Right ventricle myocardium superior (tissue), 1 donor: ENCODE measurements at regions not wholly inside any gene's neighbourhood (a gene's known extent, or its start where the extent isn't known, plus 50 kb on each side); places are given as distances from the start of the nearest gene placed in this dataset.
A peak's percentile ranks its signal among the peaks of the same experiment; 100 is the strongest.

Source experiments
- ATAC-seq: fragments of 200-7000 bp; cut with Tn5 transposase; one replicate; pipeline ENCODE4 v1.9.1; 2020; ENCODE audit warnings: mild to moderate bottlenecking; ENCODE audit not compliant: poor library complexity
- DNase-seq: peaks from one replicate; pipeline ENCODE4 v3.0.0-alpha.2; 2020
- intact Hi-C: fragments of 100-400 bp; cut with DNase I; formaldehyde crosslinking; loops from one replicate; pipeline ENCODE4 v1.11.2; 2022
- donor health status: DM: no; HTN: yes; CAD: no; lungs with severe emphysema.

DNA sequence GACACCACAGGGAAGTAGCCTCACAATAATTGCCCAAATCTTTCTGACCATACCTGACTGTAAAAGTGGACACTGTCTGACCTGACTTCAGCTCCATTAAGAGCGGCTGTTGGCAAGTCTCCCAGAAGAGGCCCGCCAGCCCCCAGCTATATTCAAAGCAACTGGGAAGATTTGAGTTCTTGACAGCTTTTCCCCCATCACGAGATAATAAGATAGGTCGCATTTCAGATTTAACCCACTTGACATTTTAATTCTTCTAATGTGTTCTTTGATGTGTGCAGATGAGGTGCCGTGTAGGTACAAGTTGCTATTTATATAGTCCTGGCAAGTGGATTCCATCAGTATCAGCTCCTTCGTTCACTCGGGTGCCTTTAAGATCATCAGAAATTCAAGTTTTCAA is 345.7 kb downstream of the DRD1 start:
- DNase-seq (no peak), ATAC-seq (no peak)
- intact Hi-C loops = no loop called here

DNA sequence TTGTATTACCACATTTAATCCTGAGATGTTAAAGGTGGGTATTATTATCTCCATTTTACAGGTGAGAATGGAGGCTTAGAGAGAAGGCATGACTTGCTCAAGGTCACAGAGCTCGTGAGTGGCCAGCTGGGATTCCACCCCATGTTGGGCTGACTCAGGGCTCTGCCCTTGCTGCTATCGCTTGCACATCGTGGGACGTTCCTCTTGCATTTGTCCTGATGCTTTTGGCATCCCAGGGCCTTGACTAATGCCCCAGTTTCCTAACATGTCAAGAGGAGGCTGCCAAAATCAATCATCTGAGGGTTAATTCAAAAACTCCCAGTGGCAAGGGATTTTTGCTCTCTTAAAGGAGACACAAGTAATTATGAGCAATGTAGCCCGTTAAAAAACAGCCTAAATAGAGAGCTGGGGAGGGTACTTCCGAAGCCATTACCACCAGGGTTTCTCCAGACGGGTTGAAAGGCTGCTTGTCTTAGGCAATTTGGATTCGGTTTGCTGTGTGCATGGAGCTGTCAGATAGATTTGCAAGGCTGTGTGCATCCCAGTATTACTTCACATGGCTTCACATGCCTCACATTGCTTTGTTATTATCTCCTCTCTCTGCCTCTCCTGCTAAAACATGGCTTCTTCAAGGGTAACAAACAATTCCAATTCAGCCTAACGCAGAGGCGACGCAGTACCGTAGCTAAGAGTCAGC is 347.4 kb downstream of the DRD1 start:
- intact Hi-C loops = no loop called here
- no peak for ATAC-seq
- DNase-seq = no peak

DNA sequence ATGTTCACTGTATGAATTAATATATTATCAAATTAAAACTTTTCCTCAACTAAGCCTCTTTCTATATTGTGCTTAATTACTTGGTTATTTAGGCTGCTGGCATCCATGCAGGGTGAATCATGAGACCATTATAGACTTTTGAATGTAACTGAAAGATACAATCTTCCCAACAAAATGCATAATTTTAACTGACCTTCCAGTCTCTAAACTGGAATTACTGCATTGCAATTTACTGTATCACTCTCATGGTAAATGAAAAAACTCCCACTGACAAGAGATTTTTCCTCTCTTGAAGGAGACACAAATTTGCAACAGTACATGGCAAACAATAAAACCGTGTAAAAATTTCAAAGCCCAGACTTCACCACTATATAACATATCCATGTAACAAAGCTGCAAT is 349.5 kb downstream of the DRD1 start:
- DNase-seq (no peak), ATAC-seq (no peak)
- intact Hi-C loops = no loop called here

DNA sequence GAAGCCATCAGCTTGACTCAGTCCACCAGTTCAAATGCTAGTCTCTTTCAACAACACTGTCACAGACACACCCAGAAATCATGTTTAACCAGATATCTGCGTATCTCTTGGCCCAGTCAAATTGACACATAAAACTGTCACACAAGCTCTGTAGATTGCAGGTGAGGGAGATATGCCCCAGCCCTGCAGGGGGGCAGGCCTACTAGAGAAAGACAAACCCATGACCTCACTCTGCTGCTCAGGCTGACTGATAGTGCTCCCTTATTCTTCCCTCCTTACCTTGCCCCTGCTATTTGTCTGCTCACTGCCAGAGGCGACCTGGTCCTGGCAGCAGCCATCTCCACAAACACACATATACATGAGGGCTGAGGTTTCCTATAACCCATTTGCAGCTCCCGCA is 351.3 kb downstream of the DRD1 start:
- no peak for ATAC-seq
- no peak for DNase-seq
- intact Hi-C loops = no loop called here

DNA sequence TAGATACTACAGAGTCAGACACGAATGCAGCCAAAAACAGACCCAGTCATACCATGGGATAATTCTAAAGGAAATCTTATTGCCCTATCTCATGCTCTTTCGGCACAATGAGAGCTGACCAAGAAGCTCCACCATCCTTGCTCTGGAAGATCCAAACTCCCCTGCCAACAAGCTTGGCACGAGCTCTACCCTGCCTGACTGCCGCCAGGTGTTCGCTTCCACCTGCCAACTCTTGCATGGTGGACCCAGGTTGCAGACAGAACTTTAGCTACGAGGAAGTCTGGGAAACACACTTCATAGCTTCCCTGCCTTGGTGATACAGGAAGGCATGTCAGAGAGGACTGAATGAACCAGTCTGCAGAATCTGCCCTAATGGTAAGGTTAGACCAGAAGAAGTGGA is 355.0 kb downstream of the DRD1 start:
- intact Hi-C loops = no loop called here
- DNase-seq (no peak), ATAC-seq (no peak)

DNA sequence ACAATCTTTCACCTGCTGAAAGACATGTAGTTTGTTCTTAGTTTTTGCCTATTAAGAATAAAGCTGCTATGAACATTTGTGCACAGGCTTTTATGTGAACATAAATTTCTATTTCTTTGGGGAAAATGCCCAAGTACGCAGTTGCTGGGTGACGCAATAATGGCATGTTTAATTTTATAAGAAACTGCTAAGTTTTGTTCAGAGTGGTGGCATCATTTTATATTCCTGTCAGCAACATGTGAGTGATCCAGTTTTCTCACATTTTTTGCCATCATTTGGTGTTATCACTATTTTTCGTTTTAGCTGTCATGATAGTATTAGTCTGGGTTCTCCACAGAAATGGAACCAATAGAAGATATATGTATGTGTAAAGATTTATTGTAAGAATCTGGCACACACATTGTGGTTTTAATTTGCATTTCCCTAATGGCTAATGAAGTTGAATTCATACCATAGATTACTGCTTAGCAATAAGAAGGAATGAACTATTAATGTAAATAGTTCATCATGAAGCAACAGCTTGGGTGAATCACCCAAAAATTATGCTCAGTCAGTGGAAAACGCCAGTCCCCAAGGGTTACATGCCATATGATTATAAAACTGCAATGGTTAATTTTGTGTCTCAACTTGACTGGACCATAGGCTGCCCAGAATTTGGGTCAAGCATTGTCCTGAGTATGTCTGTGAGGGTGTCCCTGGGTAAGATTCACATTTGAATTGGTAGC is 358.6 kb downstream of the MSX2 start:
- intact Hi-C loops = no loop called here
- no peak for DNase-seq
- ATAC-seq = no peak

DNA sequence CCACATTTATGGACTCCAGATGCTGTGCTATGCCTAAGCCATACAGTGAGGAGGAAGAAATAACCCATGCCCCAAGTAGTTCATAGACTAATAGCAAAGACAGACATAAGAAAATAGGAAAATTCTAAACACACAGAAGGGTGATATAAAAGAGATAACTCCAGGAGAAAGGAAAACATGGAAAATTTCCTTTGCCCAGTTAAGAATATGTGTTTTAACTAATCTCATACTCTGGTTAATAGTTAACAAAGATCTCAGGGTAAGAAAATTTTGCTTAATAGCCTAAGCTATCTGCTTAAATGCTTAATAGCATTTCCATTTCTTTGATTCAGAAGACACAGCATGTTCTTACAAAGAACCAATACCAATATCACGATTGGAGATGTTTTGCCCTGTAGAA is 358.0 kb downstream of the MSX2 start:
- intact Hi-C loops = no loop called here
- no peak for DNase-seq
- no peak for ATAC-seq

DNA sequence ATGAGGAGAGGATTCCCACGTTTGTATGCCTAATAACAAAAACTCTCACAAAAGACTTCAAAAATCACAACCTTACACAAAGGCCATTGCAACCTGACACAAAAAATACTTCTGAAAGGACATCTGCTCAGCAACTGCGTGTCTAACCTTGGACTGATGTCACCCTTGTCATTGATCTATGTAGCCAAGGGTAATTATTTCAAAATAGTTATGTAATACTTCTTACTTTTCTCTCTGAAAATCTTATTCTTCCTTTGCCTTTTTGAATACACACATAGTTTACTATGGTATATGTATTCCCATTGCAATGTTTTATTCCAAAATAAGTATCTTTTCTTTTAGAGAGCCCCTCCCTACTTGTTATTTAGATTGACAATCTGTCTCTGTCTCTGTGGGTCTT is 355.3 kb downstream of the MSX2 start:
- intact Hi-C loops = no loop called here
- ATAC-seq (no peak), DNase-seq (no peak)

DNA sequence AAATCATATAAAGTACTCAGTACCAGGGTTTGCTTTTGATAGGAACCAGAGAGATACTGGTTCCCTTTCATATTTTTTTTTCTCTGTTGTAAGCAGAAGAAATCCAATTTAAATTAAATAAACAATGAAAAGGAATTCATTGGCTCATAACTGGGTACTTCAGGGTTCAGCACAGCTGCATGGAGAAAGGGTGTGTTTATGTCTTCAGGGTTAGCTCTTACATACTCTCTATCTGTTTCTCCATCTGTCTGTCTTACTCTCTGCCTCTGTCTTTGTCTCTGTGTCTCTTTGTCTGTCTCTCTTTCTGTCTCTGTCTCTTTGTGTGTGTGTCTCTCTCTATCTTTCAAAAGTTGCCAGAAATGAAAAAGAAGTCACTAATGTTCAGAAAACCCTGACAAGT is 345.9 kb downstream of the MSX2 start:
- ATAC-seq (no peak), DNase-seq (no peak)
- intact Hi-C loops = no loop called here

DNA sequence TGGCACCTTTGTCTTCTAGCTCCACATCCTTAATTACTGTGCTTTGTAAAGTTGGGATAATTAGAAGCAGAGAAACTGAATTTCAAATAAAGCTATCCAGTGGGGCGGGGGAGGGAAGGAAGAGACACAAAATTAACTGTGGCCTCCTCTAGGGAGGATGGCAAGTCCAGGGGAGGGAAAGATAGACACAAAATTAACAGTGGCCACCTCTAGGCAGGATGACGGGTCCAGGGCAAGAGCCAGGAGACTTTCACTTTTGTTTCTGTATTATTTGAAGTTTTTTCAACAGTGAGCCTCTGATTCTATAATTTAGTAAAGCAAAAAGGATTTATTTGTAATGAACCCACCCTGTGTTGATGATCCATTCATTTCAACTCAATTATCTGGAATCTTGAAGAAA is 335.9 kb downstream of the MSX2 start:
- ATAC-seq (no peak), DNase-seq (no peak)
- intact Hi-C loops = no loop called here

DNA sequence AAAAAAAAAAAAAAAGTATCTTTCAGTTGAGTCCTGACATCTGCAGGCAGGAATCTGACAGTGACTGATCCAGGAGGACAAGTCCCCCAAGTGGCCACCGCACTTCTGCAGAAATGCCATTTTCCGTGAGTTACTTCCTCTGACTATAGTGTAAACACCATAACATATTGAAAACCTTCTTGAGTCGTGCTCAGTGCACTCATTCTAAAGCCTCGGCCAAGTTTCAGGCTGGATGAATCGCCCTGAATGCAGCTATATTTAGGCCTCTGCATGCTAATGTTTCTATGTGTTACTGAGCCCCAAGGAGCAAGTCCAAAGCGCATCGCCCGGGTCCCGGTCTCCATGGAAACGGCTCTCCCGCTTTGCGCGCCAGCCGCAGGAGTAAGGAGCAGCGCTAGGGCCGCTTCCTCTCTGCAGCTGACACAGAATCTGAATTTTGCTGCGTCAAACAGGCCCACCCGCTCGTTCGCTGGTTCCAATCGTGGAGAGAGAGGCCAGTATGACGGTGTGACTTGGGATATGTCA is 335.4 kb downstream of the MSX2 start:
- intact Hi-C loops = no loop called here
- peak; percentile 59 for DNase-seq
- ATAC-seq = peak; percentile 72

DNA sequence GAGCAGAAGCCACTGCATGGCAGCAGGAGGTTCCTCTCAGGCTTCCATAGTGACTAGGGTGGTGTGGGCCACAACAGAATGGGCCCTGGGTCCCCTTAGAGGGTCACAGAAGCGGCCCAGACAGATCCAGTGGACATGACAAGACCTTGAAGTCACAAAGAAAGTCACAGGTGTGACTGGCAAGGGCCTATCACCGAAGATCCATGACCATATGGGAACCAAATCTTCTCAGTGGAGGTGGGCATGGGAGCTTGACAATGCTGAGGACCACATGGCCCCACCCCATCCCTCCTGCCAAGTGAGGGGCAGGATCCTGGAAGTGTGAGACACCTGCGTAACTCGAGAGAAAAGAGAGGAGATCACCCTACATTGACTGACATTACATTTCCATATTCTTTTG is 332.4 kb downstream of the MSX2 start:
- no peak for ATAC-seq
- intact Hi-C loops = no loop called here
- DNase-seq = no peak

DNA sequence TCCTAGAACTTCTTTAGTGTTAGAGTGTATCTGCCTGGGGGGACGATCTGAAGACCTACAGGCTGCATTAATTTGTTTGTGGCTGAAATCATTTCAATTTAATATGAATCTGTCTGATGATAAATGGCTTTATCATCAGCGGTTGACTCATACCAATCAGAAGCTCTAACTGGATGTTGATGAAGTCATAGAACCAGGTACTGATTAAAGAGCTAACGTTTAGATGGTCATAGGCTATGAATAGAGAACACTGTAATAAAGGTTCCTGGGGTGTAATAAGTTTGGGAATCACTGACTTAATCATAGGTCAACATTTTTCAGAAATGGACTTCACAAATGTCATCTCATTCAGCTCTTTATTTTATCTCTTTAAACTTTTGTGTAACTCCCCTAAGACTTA is 329.9 kb downstream of the MSX2 start:
- intact Hi-C loops = no loop called here
- DNase-seq (no peak), ATAC-seq (no peak)

DNA sequence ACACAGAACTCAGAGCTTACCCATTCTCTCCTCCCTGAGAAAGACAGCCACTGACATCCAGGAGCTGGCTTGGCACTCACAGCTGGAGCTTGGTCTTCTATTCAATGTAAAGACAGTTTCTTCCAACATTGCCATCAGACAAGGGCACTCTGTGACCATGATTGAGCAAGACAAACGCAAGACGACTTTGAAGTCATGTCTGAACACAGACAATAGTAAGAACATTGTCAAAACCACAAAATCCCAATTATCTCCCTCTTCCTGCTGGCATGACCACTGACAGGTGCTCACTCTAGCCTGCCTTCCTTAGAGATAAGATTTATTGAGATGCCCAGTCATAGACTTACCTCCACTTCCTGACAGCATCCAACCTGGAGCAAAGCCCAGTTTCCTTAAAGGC is 328.0 kb downstream of the MSX2 start:
- DNase-seq (no peak), ATAC-seq (no peak)
- intact Hi-C loops = no loop called here

DNA sequence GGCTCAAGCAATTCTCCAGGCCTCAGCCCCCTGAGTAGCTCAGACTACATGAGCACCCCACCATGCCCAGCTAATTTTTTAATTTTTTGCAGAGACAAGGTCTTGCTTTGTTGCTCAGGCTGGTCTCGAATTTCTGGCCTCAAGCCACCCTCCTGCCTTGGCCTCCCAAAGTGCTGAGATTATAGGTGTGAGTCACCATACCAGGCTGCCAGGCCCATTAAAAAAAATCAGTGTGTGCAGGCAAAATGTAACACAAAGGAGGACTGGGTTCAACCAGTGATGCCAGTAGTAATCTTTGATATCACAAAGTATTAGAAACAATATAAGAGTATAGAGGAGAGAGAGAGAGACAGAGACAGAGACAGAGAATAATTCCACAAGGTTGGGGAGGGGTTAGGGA is 322.7 kb downstream of the MSX2 start:
- intact Hi-C loops = no loop called here
- ATAC-seq = no peak
- no peak for DNase-seq

DNA sequence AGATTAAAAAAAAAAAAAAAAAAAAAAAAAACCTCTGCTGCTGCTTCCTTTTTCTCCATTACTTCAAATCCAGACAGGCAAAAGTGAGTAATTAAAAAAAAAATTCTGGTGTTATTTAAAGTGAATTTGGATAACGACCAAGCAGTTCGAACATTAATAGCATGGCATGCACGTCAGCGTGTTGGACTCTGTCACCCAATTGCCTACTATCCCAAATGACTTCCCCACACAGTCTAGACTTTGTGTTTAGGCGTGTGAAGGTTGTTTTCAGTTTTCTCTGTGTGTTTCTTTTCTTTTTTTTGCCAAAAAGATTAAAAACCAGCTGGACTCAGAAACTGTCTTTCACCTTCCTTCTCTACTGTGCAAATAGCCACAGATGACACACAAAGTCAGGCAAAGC is 321.4 kb downstream of the MSX2 start:
- ATAC-seq = no peak
- no peak for DNase-seq
- intact Hi-C loops = no loop called here

DNA sequence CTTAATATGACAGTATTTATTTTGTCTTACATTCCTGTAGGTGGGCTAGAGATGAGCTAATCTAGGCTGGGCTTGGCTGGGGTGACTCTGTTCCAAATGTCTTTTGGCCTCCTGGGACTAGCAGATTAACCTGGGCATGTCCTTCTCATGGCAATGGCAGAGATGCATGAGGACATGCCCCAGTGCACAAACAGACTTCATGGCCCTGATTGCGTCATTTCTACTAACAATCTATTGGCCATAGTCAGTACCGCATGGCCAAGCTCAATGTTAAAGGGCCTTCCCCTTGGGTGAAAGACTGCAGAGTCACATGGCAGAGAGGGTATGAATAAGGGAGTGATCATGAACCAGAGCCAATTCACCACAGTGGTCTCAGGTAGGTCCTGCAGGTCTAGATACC is 313.4 kb downstream of the MSX2 start:
- intact Hi-C loops = no loop called here
- ATAC-seq (no peak), DNase-seq (no peak)

DNA sequence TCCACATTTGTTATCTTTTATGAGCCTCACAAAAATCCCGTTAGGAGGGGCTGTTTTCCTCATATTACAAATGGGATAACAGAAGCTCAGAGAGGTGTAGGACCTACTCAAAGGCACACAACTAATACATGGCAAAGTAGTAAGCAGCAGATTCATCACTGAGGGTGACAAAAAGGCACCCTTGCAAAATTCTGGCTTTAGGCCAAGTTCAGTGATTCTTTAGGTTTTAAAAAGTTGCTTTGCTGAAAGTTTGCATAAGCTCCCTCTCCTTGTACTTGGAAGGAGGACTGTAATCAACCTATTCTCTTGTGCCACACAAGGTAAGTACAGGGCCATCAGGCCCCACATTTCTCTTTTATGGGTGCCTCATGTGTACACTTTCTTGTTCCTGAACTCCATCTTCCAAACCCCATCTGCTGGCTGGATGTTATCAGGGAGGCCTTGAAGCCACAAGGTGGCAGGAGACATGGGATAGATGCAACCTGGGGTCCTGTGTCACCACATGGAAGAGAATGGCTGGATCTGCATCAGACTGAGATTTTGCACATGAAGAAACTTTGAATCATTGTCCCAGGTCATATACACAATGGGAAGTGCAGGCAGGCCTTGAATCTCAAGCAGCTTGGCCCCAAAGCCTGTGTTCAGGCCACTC is 311.6 kb downstream of the MSX2 start:
- DNase-seq (no peak), ATAC-seq (no peak)
- intact Hi-C loops = no loop called here

DNA sequence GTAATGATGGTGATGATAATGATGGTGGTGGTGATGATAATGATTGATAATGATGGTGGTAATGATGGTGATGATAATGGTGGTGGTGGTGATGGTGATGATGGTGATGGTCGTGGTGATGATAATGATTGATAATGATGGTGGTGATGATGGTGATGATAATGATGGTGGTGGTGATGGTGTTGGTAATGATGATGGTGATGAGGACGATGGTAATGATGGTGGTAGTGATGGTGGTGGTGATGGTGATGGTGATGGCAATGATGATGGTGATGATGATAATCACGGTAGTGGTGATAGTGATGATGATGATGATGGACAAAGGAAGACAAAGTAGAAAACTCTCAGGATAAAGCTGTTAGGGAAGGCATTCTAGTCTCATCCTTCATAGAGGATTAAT is 310.5 kb downstream of the MSX2 start:
- intact Hi-C loops = no loop called here
- DNase-seq = no peak

DNA sequence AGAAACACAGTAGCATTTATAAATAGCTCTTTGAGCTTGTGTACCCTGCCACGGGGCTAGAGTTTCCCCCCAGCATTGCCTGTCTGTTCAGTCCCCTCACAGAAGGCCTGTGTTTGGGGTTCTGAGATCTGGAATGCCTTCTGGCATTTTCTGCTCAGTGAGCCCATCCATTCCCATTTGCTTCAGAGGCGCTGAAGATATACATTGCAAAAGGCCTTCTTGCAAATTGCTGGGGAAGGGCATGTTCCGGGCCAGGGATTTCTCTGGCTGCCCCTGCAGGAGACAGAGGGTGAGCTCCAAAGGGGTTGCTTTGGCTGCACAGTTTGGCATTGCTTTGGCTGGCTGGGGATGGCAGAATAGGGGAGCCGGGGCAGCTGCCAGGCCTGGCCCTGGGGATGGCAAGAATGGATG is 308.4 kb downstream of the MSX2 start:
- ATAC-seq (no peak), DNase-seq (no peak)
- intact Hi-C loops = no loop called here

More for the DNA sequence above, 310.5 kb downstream of the MSX2 start:
- ATAC-seq = no peak
